GM23338 (cell line): ENCODE measurements at regions not wholly inside any gene's neighbourhood (a gene's known extent, or its start where the extent isn't known, plus 50 kb on each side); places are given as distances from the start of the nearest gene placed in this dataset.

ENCODE experiments used
- ATAC-seq: fragments of 200-7000 bp; cut with Tn5 transposase; 3 replicates; pipeline ENCODE4 v1.9.1; 2020
- DNase-seq: peaks from one replicate; pipeline ENCODE4 v3.0.0-alpha.2; 2015; ENCODE audit warnings: low spot score
- H2AFZ ChIP-seq: fragments of 200-600 bp; sonication (generic); 2 replicates; pipeline ENCODE4 v1.8.0; 2016; ENCODE audit warnings: antibody characterized with exemption, mild to moderate bottlenecking, moderate library complexity
- H3F3A ChIP-seq: fragments of 200-600 bp; sonication (generic); replicated peaks from 2 replicates; pipeline ENCODE4 v1.8.0; 2017; ENCODE audit warnings: antibody characterized with exemption, mixed run types, low read depth
- H3K27ac ChIP-seq: fragments of 200-600 bp; sonication (generic); 2 replicates; pipeline ENCODE4 v1.6.1; 2016; ENCODE audit warnings: low read depth
- H3K27me3 ChIP-seq: fragments of 200-600 bp; sonication (generic); 2 replicates; pipeline ENCODE4 v1.8.0; 2016; ENCODE audit warnings: mild to moderate bottlenecking, mixed run types, moderate library complexity; ENCODE audit not compliant: insufficient read depth
- H3K36me3 ChIP-seq: fragments of 200-600 bp; sonication (generic); 2 replicates; pipeline ENCODE4 v1.8.0; 2016; ENCODE audit warnings: mild to moderate bottlenecking; ENCODE audit not compliant: insufficient read depth
- H3K4me1 ChIP-seq: fragments of 200-600 bp; sonication (generic); 2 replicates; pipeline ENCODE4 v1.8.0; 2016; ENCODE audit warnings: mild to moderate bottlenecking, moderate library complexity; ENCODE audit not compliant: insufficient read depth
- H3K4me2 ChIP-seq: fragments of 200-600 bp; sonication (generic); 2 replicates; pipeline ENCODE4 v1.7.1; 2017; ENCODE audit warnings: mixed run types
- H3K4me3 ChIP-seq: fragments of 200-600 bp; sonication (generic); 2 replicates; pipeline ENCODE4 v1.6.1; 2016; ENCODE audit warnings: mixed run types
- H3K79me2 ChIP-seq: fragments of 200-600 bp; sonication (generic); replicated peaks from 2 replicates; pipeline ENCODE4 v1.8.0; 2017; ENCODE audit warnings: mild to moderate bottlenecking; ENCODE audit not compliant: insufficient read depth
- H3K9me2 ChIP-seq: fragments of 200-600 bp; sonication (generic); 2 replicates; pipeline ENCODE4 v1.8.0; 2017; ENCODE audit not compliant: insufficient read depth
- H4K20me1 ChIP-seq: fragments of 200-600 bp; sonication (generic); replicated peaks from 2 replicates; pipeline ENCODE4 v1.8.0; 2017; ENCODE audit warnings: mild to moderate bottlenecking; ENCODE audit not compliant: insufficient read depth
- H3K27ac Mint-ChIP-seq: 2 replicates; pipeline ENCODE4 v1.8.0; 2020; ENCODE audit warnings: inconsistent platforms, mild to moderate bottlenecking, moderate library complexity, mixed read lengths
- H3K27me3 Mint-ChIP-seq: 3 replicates; pipeline ENCODE4 v1.8.0; 2022; ENCODE audit warnings: low read depth, mild to moderate bottlenecking, moderate library complexity, mixed read lengths, inconsistent platforms; ENCODE audit not compliant: insufficient read depth, poor library complexity
- H3K36me3 Mint-ChIP-seq: 3 replicates; pipeline ENCODE4 v1.8.0; 2021; ENCODE audit warnings: low read depth, mild to moderate bottlenecking, inconsistent platforms, moderate library complexity, mixed read lengths
- H3K4me1 Mint-ChIP-seq: 3 replicates; pipeline ENCODE4 v1.8.0; 2020; ENCODE audit warnings: mild to moderate bottlenecking, inconsistent platforms, mixed read lengths
- H3K4me3 Mint-ChIP-seq: 3 replicates; pipeline ENCODE4 v1.8.0; 2021; ENCODE audit warnings: moderate library complexity, mild to moderate bottlenecking, inconsistent platforms, mixed read lengths
- H3K9me3 Mint-ChIP-seq: 3 replicates; pipeline ENCODE4 v1.8.0; 2020; ENCODE audit warnings: moderate library complexity, mild to moderate bottlenecking, inconsistent platforms, mixed read lengths
- CTCF ChIP-seq, 2 experiments: fragments of 200-600 bp in 1 of 2; sonication (generic) in 1 of 2; conservative IDR thresholded peaks; 2 replicates each; pipeline versions ENCODE4 v1.5.1 to v1.6.1; 2016 to 2017; ENCODE audit warnings: antibody characterized with exemption in 2 of 2, low read depth in 2 of 2, mild to moderate bottlenecking in 2 of 2, moderate library complexity in 1 of 2
- ETS1 ChIP-seq: IDR thresholded peaks from 2 replicates; pipeline ENCODE4 v1.6.1; 2016; ENCODE audit warnings: antibody characterized with exemption
- JUNB ChIP-seq: IDR thresholded peaks from one replicate; pipeline ENCODE4 v1.6.1; 2016; ENCODE audit warnings: antibody characterized with exemption; ENCODE audit not compliant: unreplicated experiment
- NANOG ChIP-seq: IDR thresholded peaks from 2 replicates; pipeline ENCODE4 v1.6.1; 2016; ENCODE audit warnings: antibody characterized with exemption, borderline replicate concordance
- STAT1 ChIP-seq: IDR thresholded peaks from one replicate; pipeline ENCODE4 v1.6.1; 2016; ENCODE audit warnings: antibody characterized with exemption; ENCODE audit not compliant: unreplicated experiment
- ZNF114 ChIP-seq: fragments of 250-450 bp; sonication (Bioruptor Pico); IDR thresholded peaks from 2 replicates; pipeline ENCODE4 v1.5.0; 2020; ENCODE audit warnings: mild to moderate bottlenecking, moderate library complexity
- ZNF331 ChIP-seq: fragments of 250-450 bp; sonication (Bioruptor Pico); IDR thresholded peaks from 2 replicates; pipeline ENCODE4 v1.5.0; 2020; ENCODE audit warnings: low read depth, mild to moderate bottlenecking, moderate library complexity
- TF ChIP-seq, protein P1 (sequence below): IDR thresholded peaks from one replicate; pipeline ENCODE4 v1.6.1; 2018; ENCODE audit warnings: antibody characterized with exemption; ENCODE audit not compliant: unreplicated experiment
- TF ChIP-seq, protein P2 (sequence below): fragments of 250-450 bp; sonication (Bioruptor Pico); IDR thresholded peaks from 2 replicates; pipeline ENCODE4 v1.5.0; 2020; ENCODE audit warnings: mild to moderate bottlenecking, moderate library complexity

DNA sequence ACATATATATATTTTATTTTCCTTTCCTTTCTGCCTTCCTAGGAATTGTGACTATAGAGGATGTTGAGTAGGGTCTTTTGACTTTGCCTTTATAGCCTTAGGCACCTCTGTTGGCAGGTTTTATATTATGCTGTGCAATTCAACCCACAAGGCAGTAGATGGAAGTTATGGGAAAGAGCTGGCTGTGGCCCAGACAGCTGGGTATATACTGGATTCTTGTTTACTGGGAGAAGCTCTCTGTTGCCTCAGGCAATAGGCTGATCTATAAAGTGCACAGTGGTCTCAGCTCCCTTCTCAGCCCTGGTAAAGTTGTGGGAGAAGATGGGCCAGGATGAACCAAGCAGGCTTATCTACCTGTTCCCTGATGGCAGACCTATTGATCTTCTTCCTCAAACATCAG, 342.0 kb downstream of the GBA3 start (continued):
- TF ChIP-seq, protein P1, sequence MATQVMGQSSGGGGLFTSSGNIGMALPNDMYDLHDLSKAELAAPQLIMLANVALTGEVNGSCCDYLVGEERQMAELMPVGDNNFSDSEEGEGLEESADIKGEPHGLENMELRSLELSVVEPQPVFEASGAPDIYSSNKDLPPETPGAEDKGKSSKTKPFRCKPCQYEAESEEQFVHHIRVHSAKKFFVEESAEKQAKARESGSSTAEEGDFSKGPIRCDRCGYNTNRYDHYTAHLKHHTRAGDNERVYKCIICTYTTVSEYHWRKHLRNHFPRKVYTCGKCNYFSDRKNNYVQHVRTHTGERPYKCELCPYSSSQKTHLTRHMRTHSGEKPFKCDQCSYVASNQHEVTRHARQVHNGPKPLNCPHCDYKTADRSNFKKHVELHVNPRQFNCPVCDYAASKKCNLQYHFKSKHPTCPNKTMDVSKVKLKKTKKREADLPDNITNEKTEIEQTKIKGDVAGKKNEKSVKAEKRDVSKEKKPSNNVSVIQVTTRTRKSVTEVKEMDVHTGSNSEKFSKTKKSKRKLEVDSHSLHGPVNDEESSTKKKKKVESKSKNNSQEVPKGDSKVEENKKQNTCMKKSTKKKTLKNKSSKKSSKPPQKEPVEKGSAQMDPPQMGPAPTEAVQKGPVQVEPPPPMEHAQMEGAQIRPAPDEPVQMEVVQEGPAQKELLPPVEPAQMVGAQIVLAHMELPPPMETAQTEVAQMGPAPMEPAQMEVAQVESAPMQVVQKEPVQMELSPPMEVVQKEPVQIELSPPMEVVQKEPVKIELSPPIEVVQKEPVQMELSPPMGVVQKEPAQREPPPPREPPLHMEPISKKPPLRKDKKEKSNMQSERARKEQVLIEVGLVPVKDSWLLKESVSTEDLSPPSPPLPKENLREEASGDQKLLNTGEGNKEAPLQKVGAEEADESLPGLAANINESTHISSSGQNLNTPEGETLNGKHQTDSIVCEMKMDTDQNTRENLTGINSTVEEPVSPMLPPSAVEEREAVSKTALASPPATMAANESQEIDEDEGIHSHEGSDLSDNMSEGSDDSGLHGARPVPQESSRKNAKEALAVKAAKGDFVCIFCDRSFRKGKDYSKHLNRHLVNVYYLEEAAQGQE, result no peak
- TF ChIP-seq NANOG (no peak), JUNB (no peak), ZNF331 (CRISPR knock-in tag) (no peak)

- Histone ChIP-seq H3F3A (no peaks in the 10 kb centered on the region), H3K4me3 (no peak overlapping the region), H4K20me1 (no peaks in the 10 kb centered on the region), H3K79me2 (no peaks in the 10 kb centered on the region), H3K9me2 (no peaks in the 10 kb centered on the region), H3K27ac (no peak overlapping the region), H3K27me3 (no peaks in the 10 kb centered on the region), H2AFZ (no peak overlapping the region), H3K36me3 (no peaks in the 10 kb centered on the region), H3K4me2 (no peak overlapping the region), H3K4me1 (no peaks in the 10 kb centered on the region)
- Mint-ChIP-seq H3K4me1 (peaks cover 7% of the 10 kb centered on the region; the same call in 2 of the 3 replicates), H3K36me3 (no peaks in the 10 kb centered on the region), H3K27ac (no peak overlapping the region), H3K27me3 (no peaks in the 10 kb centered on the region), H3K9me3 (peaks cover 5% of the 10 kb centered on the region; the same call in 1 of the 3 replicates), H3K4me3 (no peak overlapping the region)
- ATAC-seq, result 0 out of 3 replicates have a peak, but pooled peaks have one; percentile 23
- peak; percentile 39 for DNase-seq
- no peak for TF ChIP-seq STAT1
- TF ChIP-seq ZNF114 (CRISPR knock-in tag), result no peak
- TF ChIP-seq, protein P2, sequence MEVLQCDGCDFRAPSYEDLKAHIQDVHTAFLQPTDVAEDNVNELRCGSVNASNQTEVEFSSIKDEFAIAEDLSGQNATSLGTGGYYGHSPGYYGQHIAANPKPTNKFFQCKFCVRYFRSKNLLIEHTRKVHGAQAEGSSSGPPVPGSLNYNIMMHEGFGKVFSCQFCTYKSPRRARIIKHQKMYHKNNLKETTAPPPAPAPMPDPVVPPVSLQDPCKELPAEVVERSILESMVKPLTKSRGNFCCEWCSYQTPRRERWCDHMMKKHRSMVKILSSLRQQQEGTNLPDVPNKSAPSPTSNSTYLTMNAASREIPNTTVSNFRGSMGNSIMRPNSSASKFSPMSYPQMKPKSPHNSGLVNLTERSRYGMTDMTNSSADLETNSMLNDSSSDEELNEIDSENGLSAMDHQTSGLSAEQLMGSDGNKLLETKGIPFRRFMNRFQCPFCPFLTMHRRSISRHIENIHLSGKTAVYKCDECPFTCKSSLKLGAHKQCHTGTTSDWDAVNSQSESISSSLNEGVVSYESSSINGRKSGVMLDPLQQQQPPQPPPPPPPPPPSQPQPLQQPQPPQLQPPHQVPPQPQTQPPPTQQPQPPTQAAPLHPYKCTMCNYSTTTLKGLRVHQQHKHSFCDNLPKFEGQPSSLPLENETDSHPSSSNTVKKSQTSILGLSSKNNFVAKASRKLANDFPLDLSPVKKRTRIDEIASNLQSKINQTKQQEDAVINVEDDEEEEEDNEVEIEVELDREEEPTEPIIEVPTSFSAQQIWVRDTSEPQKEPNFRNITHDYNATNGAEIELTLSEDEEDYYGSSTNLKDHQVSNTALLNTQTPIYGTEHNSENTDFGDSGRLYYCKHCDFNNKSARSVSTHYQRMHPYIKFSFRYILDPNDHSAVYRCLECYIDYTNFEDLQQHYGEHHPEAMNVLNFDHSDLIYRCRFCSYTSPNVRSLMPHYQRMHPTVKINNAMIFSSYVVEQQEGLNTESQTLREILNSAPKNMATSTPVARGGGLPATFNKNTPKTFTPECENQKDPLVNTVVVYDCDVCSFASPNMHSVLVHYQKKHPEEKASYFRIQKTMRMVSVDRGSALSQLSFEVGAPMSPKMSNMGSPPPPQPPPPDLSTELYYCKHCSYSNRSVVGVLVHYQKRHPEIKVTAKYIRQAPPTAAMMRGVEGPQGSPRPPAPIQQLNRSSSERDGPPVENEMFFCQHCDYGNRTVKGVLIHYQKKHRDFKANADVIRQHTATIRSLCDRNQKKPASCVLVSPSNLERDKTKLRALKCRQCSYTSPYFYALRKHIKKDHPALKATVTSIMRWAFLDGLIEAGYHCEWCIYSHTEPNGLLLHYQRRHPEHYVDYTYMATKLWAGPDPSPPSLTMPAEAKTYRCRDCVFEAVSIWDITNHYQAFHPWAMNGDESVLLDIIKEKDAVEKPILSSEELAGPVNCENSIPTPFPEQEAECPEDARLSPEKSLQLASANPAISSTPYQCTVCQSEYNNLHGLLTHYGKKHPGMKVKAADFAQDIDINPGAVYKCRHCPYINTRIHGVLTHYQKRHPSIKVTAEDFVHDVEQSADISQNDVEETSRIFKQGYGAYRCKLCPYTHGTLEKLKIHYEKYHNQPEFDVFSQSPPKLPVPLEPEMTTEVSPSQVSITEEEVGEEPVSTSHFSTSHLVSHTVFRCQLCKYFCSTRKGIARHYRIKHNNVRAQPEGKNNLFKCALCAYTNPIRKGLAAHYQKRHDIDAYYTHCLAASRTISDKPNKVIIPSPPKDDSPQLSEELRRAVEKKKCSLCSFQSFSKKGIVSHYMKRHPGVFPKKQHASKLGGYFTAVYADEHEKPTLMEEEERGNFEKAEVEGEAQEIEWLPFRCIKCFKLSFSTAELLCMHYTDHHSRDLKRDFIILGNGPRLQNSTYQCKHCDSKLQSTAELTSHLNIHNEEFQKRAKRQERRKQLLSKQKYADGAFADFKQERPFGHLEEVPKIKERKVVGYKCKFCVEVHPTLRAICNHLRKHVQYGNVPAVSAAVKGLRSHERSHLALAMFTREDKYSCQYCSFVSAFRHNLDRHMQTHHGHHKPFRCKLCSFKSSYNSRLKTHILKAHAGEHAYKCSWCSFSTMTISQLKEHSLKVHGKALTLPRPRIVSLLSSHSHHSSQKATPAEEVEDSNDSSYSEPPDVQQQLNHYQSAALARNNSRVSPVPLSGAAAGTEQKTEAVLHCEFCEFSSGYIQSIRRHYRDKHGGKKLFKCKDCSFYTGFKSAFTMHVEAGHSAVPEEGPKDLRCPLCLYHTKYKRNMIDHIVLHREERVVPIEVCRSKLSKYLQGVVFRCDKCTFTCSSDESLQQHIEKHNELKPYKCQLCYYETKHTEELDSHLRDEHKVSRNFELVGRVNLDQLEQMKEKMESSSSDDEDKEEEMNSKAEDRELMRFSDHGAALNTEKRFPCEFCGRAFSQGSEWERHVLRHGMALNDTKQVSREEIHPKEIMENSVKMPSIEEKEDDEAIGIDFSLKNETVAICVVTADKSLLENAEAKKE (CRISPR knock-in tag), result 0 out of 2 replicates have a peak, but pooled peaks have one; percentile 4
- TF ChIP-seq CTCF (conservative IDR thresholded peaks at IDR 0.05; ENCODE audit: low read depth in 2 of 2), result no peak
- TF ChIP-seq ETS1, result no peak
Observed at GRCh38 chr4:23033796-23034195, 341.1 kb downstream of the GBA3 start.
